ENCODE measurements at regions not wholly inside any gene's neighbourhood (a gene's known extent, or its start where the extent isn't known, plus 50 kb on each side); places are given as distances from the start of the nearest gene placed in this dataset.

DNA sequence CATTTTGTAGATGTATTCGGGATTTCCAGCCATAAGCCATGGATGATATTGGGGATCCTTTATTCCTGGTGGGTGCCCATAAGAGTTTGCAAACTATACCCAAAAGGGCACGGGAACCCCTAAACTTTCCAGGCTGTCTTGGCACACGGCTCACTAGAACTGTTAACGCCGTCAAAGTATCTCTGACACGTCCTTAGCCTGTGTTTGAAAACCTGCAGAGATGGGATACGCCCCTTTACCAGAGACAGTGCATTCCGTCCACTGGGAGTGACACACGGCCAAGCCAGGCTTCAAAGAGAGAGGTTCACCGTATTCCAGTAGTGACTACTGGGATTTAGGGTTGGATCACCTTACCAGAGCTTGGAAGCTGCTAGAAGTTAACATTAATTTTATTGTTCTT, 95.0 kb downstream of the THBS2 start:
- no peak for TF ChIP-seq CTCF (IDR thresholded peaks at IDR 0.05)
- TF ChIP-seq POLR2A (IDR thresholded peaks at IDR 0.05): no peak

Measured in body of pancreas (tissue), 4 donors.